Parathyroid adenoma (tissue), 2 donors: ENCODE measurements at regions not wholly inside any gene's neighbourhood (a gene's known extent, or its start where the extent isn't known, plus 50 kb on each side); places are given as distances from the start of the nearest gene placed in this dataset.

ENCODE experiments used
- H2AFZ ChIP-seq: fragments of 300-600 bp; sonication (generic); one replicate; pipeline ENCODE4 v1.7.0; 2017; ENCODE audit warnings: antibody characterized with exemption, mild to moderate bottlenecking
- H3K27ac ChIP-seq: fragments of 300-600 bp; sonication (generic); one replicate; pipeline ENCODE4 v1.7.0; 2017
- H3K27me3 ChIP-seq: fragments of 300-600 bp; sonication (generic); one replicate; pipeline ENCODE4 v1.7.0; 2017; ENCODE audit warnings: low read length; ENCODE audit not compliant: control insufficient read depth, insufficient read depth
- H3K36me3 ChIP-seq: fragments of 300-600 bp; sonication (generic); one replicate; pipeline ENCODE4 v1.7.0; 2017; ENCODE audit warnings: low read length; ENCODE audit not compliant: control insufficient read depth, insufficient read depth
- H3K4me1 ChIP-seq: fragments of 300-600 bp; sonication (generic); one replicate; pipeline ENCODE4 v1.7.0; 2017; ENCODE audit warnings: control low read depth
- H3K4me2 ChIP-seq: fragments of 300-600 bp; sonication (generic); one replicate; pipeline ENCODE4 v1.7.0; 2017; ENCODE audit warnings: low read length
- H3K4me3 ChIP-seq: fragments of 300-600 bp; sonication (generic); one replicate; pipeline ENCODE4 v1.7.0; 2017; ENCODE audit warnings: low read depth, low read length
- H3K79me2 ChIP-seq: fragments of 300-600 bp; sonication (generic); one replicate; pipeline ENCODE4 v1.7.0; 2017; ENCODE audit warnings: control low read depth
- H3K9ac ChIP-seq: fragments of 300-600 bp; sonication (generic); one replicate; pipeline ENCODE4 v1.7.0; 2017; ENCODE audit warnings: mild to moderate bottlenecking
- H3K9me3 ChIP-seq: fragments of 300-600 bp; sonication (generic); one replicate; pipeline ENCODE4 v1.7.0; 2017; ENCODE audit warnings: low read length; ENCODE audit not compliant: control insufficient read depth
- TF ChIP-seq, protein P1 (sequence below): fragments of 300-600 bp; sonication (generic); IDR thresholded peaks from one replicate; pipeline ENCODE4 v1.7.0; 2017; ENCODE audit warnings: antibody characterized with exemption, mild to moderate bottlenecking
- donor health status: primary hyperparathyroidism.

- H3K36me3 ChIP-seq = no peaks in the 10 kb centered on the region
- TF ChIP-seq, protein P1, sequence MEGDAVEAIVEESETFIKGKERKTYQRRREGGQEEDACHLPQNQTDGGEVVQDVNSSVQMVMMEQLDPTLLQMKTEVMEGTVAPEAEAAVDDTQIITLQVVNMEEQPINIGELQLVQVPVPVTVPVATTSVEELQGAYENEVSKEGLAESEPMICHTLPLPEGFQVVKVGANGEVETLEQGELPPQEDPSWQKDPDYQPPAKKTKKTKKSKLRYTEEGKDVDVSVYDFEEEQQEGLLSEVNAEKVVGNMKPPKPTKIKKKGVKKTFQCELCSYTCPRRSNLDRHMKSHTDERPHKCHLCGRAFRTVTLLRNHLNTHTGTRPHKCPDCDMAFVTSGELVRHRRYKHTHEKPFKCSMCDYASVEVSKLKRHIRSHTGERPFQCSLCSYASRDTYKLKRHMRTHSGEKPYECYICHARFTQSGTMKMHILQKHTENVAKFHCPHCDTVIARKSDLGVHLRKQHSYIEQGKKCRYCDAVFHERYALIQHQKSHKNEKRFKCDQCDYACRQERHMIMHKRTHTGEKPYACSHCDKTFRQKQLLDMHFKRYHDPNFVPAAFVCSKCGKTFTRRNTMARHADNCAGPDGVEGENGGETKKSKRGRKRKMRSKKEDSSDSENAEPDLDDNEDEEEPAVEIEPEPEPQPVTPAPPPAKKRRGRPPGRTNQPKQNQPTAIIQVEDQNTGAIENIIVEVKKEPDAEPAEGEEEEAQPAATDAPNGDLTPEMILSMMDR = no peak
- H3K27ac ChIP-seq = no peak overlapping the region
- no peaks in the 10 kb centered on the region for H3K9me3 ChIP-seq
- H3K4me1 ChIP-seq = no peaks in the 10 kb centered on the region
- H3K27me3 ChIP-seq = no peaks in the 10 kb centered on the region
- H3K4me3 ChIP-seq = no peak overlapping the region
- H3K79me2 ChIP-seq = no peaks in the 10 kb centered on the region
- no peak overlapping the region for H3K9ac ChIP-seq
- H2AFZ ChIP-seq = no peak overlapping the region
- no peak overlapping the region for H3K4me2 ChIP-seq
Observed at GRCh38 chr2:5886462-5886861, 194.3 kb downstream of the SOX11 start.

- Histone ChIP-seq H2AFZ (no peak overlapping the region), H3K4me1 (no peaks in the 10 kb centered on the region), H3K36me3 (no peaks in the 10 kb centered on the region), H3K9ac (no peak overlapping the region), H3K27me3 (no peaks in the 10 kb centered on the region), H3K27ac (no peak overlapping the region), H3K4me3 (no peak overlapping the region), H3K79me2 (no peaks in the 10 kb centered on the region), H3K9me3 (no peaks in the 10 kb centered on the region), H3K4me2 (no peak overlapping the region)
- TF ChIP-seq, protein P1 = no peak
Observed at GRCh38 chr2:5888126-5888525, 195.9 kb downstream of the SOX11 start.

DNA sequence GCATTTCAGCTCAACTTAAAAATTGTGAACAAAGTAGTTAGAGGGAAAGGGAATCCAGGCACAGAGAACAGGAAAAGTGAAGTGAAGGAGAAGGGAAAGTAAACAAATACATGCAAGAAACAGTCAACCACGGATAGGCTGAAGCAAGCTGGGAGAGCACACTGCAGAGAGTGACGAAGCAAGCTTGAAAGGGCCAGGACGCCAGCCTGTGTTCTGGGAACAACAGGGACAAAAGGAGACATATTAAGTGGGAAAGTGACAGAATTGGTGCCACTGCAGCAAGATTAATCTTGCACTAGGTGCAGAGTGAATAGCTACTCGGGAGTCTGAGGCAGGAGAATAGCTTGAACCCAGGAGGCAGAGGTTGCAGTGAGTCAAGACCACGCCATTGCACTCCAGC, 197.3 kb downstream of the SOX11 start:
- H3K27ac ChIP-seq = no peak overlapping the region
- H3K27me3 ChIP-seq = no peaks in the 10 kb centered on the region
- H3K79me2 ChIP-seq = no peaks in the 10 kb centered on the region
- no peaks in the 10 kb centered on the region for H3K4me1 ChIP-seq
- H3K36me3 ChIP-seq = no peaks in the 10 kb centered on the region
- no peaks in the 10 kb centered on the region for H3K9me3 ChIP-seq
- H3K4me3 ChIP-seq = no peak overlapping the region
- no peak overlapping the region for H3K9ac ChIP-seq
- TF ChIP-seq, protein P1 = no peak
- H2AFZ ChIP-seq = no peak overlapping the region
- H3K4me2 ChIP-seq = no peak overlapping the region

- TF ChIP-seq, protein P1 = no peak
- Histone ChIP-seq H3K4me1 (no peaks in the 10 kb centered on the region), H3K4me3 (no peak overlapping the region), H3K4me2 (no peak overlapping the region), H2AFZ (no peak overlapping the region), H3K27ac (no peak overlapping the region), H3K79me2 (no peaks in the 10 kb centered on the region), H3K27me3 (no peaks in the 10 kb centered on the region), H3K9ac (no peak overlapping the region), H3K36me3 (no peaks in the 10 kb centered on the region), H3K9me3 (no peaks in the 10 kb centered on the region)
Observed at GRCh38 chr2:5894355-5894754, 202.2 kb downstream of the SOX11 start.

DNA sequence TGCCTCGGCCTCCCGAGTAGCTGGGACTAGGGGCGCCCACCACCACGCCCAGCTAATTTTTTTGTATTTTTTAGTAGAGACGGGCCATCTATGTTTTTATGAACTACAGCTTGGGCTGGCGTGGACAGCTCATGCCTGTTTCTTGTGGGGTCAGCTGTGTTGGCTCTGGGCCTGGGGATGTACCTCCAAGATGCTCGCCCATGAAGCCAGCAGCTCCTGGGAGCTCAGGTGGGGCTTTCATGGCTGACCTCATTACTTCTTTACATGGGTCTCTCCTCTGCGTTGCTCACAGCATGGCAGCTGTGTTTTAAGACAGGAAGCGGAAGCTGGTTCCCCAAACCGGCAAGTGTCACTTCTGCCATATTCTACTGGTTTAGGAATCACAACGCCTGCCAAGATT, 203.1 kb downstream of the SOX11 start:
- Histone ChIP-seq H3K4me3 (no peak overlapping the region), H3K9ac (no peak overlapping the region), H3K36me3 (no peaks in the 10 kb centered on the region), H3K27me3 (no peaks in the 10 kb centered on the region), H3K4me1 (no peaks in the 10 kb centered on the region), H3K9me3 (no peaks in the 10 kb centered on the region), H3K79me2 (no peaks in the 10 kb centered on the region), H3K4me2 (no peak overlapping the region), H3K27ac (no peak overlapping the region), H2AFZ (no peak overlapping the region)
- TF ChIP-seq, protein P1 = no peak
